ENCODE measurements at regions not wholly inside any gene's neighbourhood (a gene's known extent, or its start where the extent isn't known, plus 50 kb on each side); places are given as distances from the start of the nearest gene placed in this dataset.

DNA sequence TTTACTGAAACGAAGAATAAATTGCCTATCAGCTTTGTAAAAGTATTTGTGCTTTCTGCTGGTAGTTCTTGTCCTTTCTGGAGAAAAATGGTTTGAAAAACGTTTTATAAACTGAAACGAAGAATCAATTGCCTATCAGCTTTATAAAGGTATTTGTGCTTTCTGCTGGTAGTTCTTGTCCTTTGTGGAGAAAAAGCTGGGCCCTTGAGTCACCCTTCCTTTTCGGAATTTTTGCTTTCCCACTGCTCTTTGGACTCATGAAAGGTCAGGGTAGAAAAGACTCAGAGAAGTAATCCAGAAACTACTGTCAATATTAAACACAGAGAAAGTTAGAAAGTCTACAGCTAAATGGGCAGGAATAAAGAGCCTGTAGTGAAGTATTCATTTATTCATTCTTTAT is 72.8 kb downstream of the EOMES start:
- Mint-ChIP-seq H3K4me3 (ENCODE audit: low read depth, unreplicated experiment) (no peak overlapping the region), H3K36me3 (ENCODE audit: insufficient read depth, unreplicated experiment) (no peaks in the 10 kb centered on the region), H3K27ac (ENCODE audit: unreplicated experiment) (no peak overlapping the region), H3K4me1 (ENCODE audit: low read depth, unreplicated experiment) (peaks cover 18% of the 10 kb centered on the region), H3K9me3 (ENCODE audit: low read depth, unreplicated experiment) (no peaks in the 10 kb centered on the region), H3K27me3 (ENCODE audit: unreplicated experiment) (no peaks in the 10 kb centered on the region)
- CTCF ChIA-PET: no interaction called here
- no TSS peak for BruUV-seq (replicated peaks)
- intact Hi-C loops (cut with micrococcal nuclease; ENCODE audit: unreplicated experiment): no loop called here
- TF ChIP-seq, protein P1, sequence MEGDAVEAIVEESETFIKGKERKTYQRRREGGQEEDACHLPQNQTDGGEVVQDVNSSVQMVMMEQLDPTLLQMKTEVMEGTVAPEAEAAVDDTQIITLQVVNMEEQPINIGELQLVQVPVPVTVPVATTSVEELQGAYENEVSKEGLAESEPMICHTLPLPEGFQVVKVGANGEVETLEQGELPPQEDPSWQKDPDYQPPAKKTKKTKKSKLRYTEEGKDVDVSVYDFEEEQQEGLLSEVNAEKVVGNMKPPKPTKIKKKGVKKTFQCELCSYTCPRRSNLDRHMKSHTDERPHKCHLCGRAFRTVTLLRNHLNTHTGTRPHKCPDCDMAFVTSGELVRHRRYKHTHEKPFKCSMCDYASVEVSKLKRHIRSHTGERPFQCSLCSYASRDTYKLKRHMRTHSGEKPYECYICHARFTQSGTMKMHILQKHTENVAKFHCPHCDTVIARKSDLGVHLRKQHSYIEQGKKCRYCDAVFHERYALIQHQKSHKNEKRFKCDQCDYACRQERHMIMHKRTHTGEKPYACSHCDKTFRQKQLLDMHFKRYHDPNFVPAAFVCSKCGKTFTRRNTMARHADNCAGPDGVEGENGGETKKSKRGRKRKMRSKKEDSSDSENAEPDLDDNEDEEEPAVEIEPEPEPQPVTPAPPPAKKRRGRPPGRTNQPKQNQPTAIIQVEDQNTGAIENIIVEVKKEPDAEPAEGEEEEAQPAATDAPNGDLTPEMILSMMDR (IDR thresholded peaks at IDR 0.05; ENCODE audit: unreplicated experiment): no peak
- no peak for DNase-seq

DNA sequence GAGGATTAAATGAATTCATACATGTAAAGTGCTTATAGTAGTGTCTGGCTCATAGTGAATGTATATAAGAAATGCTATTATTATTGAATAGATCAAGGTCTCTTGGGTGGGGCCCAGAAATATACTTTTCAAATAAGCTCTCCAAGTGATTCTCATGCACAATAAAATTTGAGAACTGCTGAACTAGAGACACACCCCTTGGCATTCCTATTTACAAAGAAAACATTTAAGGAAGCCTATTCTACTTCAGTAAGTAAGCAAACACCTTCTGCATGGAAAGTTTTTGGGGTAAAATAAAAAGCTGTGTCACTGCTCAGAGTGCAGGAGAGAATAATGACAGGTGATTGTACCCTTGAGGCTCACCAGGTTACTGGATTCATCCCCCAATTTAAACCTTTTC is 75.2 kb downstream of the EOMES start:
- CTCF ChIA-PET: no interaction called here
- Mint-ChIP-seq H3K36me3 (ENCODE audit: insufficient read depth, unreplicated experiment) (no peaks in the 10 kb centered on the region), H3K4me3 (ENCODE audit: low read depth, unreplicated experiment) (no peak overlapping the region), H3K27me3 (ENCODE audit: unreplicated experiment) (no peaks in the 10 kb centered on the region), H3K4me1 (ENCODE audit: low read depth, unreplicated experiment) (peaks cover 26% of the 10 kb centered on the region), H3K9me3 (ENCODE audit: low read depth, unreplicated experiment) (no peaks in the 10 kb centered on the region), H3K27ac (ENCODE audit: unreplicated experiment) (no peak overlapping the region)
- intact Hi-C loops (cut with micrococcal nuclease; ENCODE audit: unreplicated experiment): no loop called here
- TF ChIP-seq, protein P1 (IDR thresholded peaks at IDR 0.05; ENCODE audit: unreplicated experiment): no peak
- no peak for DNase-seq
- no TSS peak for BruUV-seq (replicated peaks)

DNA sequence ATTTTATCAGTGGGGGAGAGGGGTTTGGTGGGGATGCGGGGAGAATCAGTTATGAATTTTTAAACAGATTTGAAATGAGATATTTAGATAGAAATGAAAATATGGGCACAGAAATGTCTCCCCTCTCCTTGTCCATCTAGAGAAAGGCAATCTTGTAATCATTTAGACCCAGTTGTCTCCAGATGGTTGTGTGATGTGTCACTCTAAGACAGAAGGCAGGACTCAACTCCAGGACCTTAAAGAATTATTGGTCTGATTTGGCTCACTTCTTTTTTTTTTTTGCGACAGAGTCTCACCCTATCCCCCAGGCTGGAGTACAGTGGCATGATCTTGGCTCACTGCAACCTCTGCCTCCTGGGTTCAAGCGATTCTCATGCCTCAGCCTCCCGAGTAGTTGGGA is 77.2 kb downstream of the EOMES start:
- Mint-ChIP-seq H3K9me3 (ENCODE audit: low read depth, unreplicated experiment) (no peaks in the 10 kb centered on the region), H3K4me1 (ENCODE audit: low read depth, unreplicated experiment) (peaks cover 29% of the 10 kb centered on the region), H3K27ac (ENCODE audit: unreplicated experiment) (no peak overlapping the region), H3K4me3 (ENCODE audit: low read depth, unreplicated experiment) (no peak overlapping the region), H3K36me3 (ENCODE audit: insufficient read depth, unreplicated experiment) (no peaks in the 10 kb centered on the region), H3K27me3 (ENCODE audit: unreplicated experiment) (no peaks in the 10 kb centered on the region)
- BruUV-seq (replicated peaks): no TSS peak
- CTCF ChIA-PET: no interaction called here
- intact Hi-C loops (cut with micrococcal nuclease; ENCODE audit: unreplicated experiment): loop anchor here (5.0 kb wide), 3 partner anchors 32 to 163 kb away; partner anchors contain the start of gene SLC4A7
- TF ChIP-seq, protein P1 (IDR thresholded peaks at IDR 0.05; ENCODE audit: unreplicated experiment): no peak
- no peak for DNase-seq

DNA sequence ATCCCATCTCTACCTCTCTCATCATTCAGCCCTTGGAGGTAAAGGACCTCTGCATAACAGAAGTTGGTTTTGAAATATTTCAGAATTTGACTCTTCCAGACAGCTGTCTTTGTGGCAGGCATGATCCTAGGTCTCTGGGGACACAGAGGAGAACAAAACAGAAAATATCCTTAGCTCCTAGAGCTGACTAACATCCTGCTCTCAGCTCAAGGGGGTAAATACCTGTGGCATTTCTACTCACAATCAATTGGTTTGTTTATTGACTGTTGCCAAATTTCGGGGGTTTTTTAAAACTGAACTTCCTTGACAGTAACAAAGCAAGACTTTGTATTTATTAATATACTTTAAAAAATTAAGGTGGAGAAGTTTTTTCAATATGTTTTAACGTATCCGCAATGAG is 78.8 kb downstream of the EOMES start:
- CTCF ChIA-PET: interaction anchor here (0.5 to 2.4 kb wide), 6 partner anchors 11 to 196 kb away, joined by 3 to 11 read pairs (median 5); partner anchors contain the start of gene EOMES
- no TSS peak for BruUV-seq (replicated peaks)
- peak; percentile 38 for DNase-seq
- Mint-ChIP-seq H3K4me1 (ENCODE audit: low read depth, unreplicated experiment) (peaks cover 38% of the 10 kb centered on the region), H3K36me3 (ENCODE audit: insufficient read depth, unreplicated experiment) (no peaks in the 10 kb centered on the region), H3K4me3 (ENCODE audit: low read depth, unreplicated experiment) (peak overlapping the region; percentile 36), H3K9me3 (ENCODE audit: low read depth, unreplicated experiment) (no peaks in the 10 kb centered on the region), H3K27me3 (ENCODE audit: unreplicated experiment) (no peaks in the 10 kb centered on the region), H3K27ac (ENCODE audit: unreplicated experiment) (peak overlapping the region; percentile 73)
- intact Hi-C loops (cut with micrococcal nuclease; ENCODE audit: unreplicated experiment): loop anchor here (5.0 kb wide), 3 partner anchors 34 to 161 kb away; partner anchors contain the start of gene SLC4A7
- TF ChIP-seq, protein P1 (IDR thresholded peaks at IDR 0.05; ENCODE audit: unreplicated experiment): no peak
